ENCODE measurements at regions not wholly inside any gene's neighbourhood (a gene's known extent, or its start where the extent isn't known, plus 50 kb on each side); places are given as distances from the start of the nearest gene placed in this dataset.
"Not testable (repeated sequence)": the region's sequence is repeated elsewhere in the genome, so short reads cannot be mapped to it uniquely, and the experiment has no call there.

DNA sequence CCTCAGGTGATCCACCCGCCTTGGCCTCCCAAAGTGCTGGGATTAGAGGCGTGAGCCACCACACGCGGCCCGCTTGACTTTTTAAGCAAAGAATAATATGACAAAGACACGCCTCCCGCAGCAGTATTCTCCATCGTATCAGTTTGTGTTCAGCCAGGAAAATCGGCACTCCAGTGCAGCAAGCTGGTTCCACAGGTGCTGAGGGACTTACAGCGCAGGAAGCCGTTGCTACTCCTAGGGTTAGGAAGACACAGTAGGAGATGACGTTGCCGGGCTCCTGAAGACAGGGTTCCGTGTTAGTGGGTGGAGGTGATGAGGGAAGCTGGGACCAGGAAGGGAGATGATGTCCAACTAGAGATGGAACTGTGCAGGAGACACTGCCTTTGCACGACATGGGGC is 65.8 kb upstream of the CECR2 start:
- peaks cover 6% of the 10 kb centered on the region for H3K4me1 ChIP-seq
- Mint-ChIP-seq H3K27ac (no peak overlapping the region), H3K27me3 (ENCODE audit: insufficient read depth, low read depth) (peaks cover 6% of the 10 kb centered on the region), H3K36me3 (no peaks in the 10 kb centered on the region), H3K4me1 (peaks cover 12% of the 10 kb centered on the region), H3K9me3 (peaks cover 6% of the 10 kb centered on the region), H3K4me3 (no peak overlapping the region)
- H3K79me2 ChIP-seq (ENCODE audit: low read depth) = no peaks in the 10 kb centered on the region
- no peaks in the 10 kb centered on the region for H3F3A ChIP-seq (ENCODE audit: low read depth)
- no peak overlapping the region for H3K4me3 ChIP-seq
- H3K36me3 ChIP-seq = no peaks in the 10 kb centered on the region
- no peak overlapping the region for H3K4me2 ChIP-seq
- no peak overlapping the region for H3K27ac ChIP-seq
- DNase-seq (ENCODE audit: low spot score) = no peak
- no peaks in the 10 kb centered on the region for H3K9me3 ChIP-seq (ENCODE audit: low read depth)
- no peaks in the 10 kb centered on the region for H3K27me3 ChIP-seq
- H4K20me1 ChIP-seq (ENCODE audit: low read depth) = no peaks in the 10 kb centered on the region
- H2AFZ ChIP-seq (replicated peaks) = no peak overlapping the region
- no peak overlapping the region for H3K9ac ChIP-seq
- no peak for TF ChIP-seq EZH2 (IDR thresholded peaks at IDR 0.05)

DNA sequence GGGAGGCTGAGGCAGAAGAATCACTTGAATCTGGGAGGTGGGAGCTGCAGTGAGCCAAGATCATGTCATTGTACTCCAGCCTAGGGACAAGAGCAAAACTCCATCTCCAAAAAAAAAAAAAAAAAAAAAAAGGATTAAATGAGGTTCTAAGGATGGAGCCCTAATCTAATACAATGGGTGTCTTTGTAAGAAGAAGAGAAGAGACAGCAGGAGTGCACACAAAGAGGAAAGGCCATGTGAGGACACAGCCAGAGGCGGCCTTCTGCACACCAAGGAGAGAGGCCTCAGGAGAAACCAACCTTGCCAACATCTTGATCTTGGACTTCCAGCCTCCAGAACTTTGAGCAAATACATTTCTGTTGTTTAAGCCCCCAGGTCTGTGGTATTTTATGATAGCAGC is 66.6 kb upstream of the CECR2 start:
- H3K4me1 Mint-ChIP-seq = peaks cover 9% of the 10 kb centered on the region

DNA sequence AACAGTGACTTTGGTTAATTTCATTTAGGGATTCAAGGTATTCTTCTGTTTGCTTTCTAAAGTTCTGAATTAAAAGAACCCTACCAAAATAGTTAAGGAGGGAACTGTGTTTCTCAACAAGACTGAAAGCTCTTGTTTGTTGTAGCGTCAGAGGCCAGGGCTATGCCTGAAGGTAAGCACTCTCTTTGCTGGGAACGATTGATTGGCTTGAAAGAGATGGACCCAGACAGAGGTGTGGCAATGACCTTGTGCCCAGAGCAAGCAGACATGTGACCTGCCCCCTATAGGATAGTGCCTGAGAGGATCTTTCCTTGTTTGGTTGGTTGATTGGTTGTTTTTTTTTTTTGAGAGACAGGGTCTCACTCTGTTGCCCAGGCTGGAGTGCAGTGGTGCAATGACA is 68.3 kb upstream of the CECR2 start:
- no peak overlapping the region for H3K27ac ChIP-seq
- H3K79me2 ChIP-seq (ENCODE audit: low read depth) = no peaks in the 10 kb centered on the region
- no peaks in the 10 kb centered on the region for H3K36me3 ChIP-seq
- no peak for TF ChIP-seq EZH2phosphoT487 (IDR thresholded peaks at IDR 0.05)
- TF ChIP-seq EZH2 (IDR thresholded peaks at IDR 0.05) = no peak
- TF ChIP-seq, protein P1, sequence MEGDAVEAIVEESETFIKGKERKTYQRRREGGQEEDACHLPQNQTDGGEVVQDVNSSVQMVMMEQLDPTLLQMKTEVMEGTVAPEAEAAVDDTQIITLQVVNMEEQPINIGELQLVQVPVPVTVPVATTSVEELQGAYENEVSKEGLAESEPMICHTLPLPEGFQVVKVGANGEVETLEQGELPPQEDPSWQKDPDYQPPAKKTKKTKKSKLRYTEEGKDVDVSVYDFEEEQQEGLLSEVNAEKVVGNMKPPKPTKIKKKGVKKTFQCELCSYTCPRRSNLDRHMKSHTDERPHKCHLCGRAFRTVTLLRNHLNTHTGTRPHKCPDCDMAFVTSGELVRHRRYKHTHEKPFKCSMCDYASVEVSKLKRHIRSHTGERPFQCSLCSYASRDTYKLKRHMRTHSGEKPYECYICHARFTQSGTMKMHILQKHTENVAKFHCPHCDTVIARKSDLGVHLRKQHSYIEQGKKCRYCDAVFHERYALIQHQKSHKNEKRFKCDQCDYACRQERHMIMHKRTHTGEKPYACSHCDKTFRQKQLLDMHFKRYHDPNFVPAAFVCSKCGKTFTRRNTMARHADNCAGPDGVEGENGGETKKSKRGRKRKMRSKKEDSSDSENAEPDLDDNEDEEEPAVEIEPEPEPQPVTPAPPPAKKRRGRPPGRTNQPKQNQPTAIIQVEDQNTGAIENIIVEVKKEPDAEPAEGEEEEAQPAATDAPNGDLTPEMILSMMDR (IDR thresholded peaks at IDR 0.05) = no peak
- H4K20me1 ChIP-seq (ENCODE audit: low read depth) = no peaks in the 10 kb centered on the region
- H3K9ac ChIP-seq = no peak overlapping the region
- H3K9me3 Mint-ChIP-seq = peaks cover 6% of the 10 kb centered on the region
- no peaks in the 10 kb centered on the region for H3K9me3 ChIP-seq (ENCODE audit: low read depth)
- no peaks in the 10 kb centered on the region for H3K4me1 ChIP-seq
- no peak overlapping the region for H2AFZ ChIP-seq (replicated peaks)
- no peak overlapping the region for H3K4me2 ChIP-seq
- peaks cover 3% of the 10 kb centered on the region for H3K4me1 Mint-ChIP-seq
- no peaks in the 10 kb centered on the region for H3F3A ChIP-seq (ENCODE audit: low read depth)
- no peaks in the 10 kb centered on the region for H3K27me3 Mint-ChIP-seq (ENCODE audit: insufficient read depth, low read depth)
- no peak overlapping the region for H3K27ac Mint-ChIP-seq
- no peaks in the 10 kb centered on the region for H3K36me3 Mint-ChIP-seq
- DNase-seq (ENCODE audit: low spot score) = no peak
- no peak overlapping the region for H3K4me3 Mint-ChIP-seq
- H3K4me3 ChIP-seq = no peak overlapping the region
- H3K27me3 ChIP-seq = no peaks in the 10 kb centered on the region

More for the DNA sequence above, 66.6 kb upstream of the CECR2 start:
- Mint-ChIP-seq H3K4me3 (no peak overlapping the region), H3K9me3 (peaks cover 6% of the 10 kb centered on the region), H3K36me3 (no peaks in the 10 kb centered on the region), H3K27me3 (ENCODE audit: insufficient read depth, low read depth) (peaks cover 3% of the 10 kb centered on the region), H3K27ac (no peak overlapping the region)
- Histone ChIP-seq H3K79me2 (ENCODE audit: low read depth) (no peaks in the 10 kb centered on the region), H3K4me2 (no peak overlapping the region), H3K4me1 (peaks cover 2% of the 10 kb centered on the region), H3K36me3 (no peaks in the 10 kb centered on the region), H2AFZ (replicated peaks) (no peak overlapping the region), H3K4me3 (no peak overlapping the region), H3F3A (ENCODE audit: low read depth) (no peaks in the 10 kb centered on the region), H3K9me3 (ENCODE audit: low read depth) (no peaks in the 10 kb centered on the region), H3K9ac (no peak overlapping the region), H3K27ac (no peak overlapping the region), H4K20me1 (ENCODE audit: low read depth) (no peaks in the 10 kb centered on the region), H3K27me3 (no peaks in the 10 kb centered on the region)
- TF ChIP-seq, protein P1 (IDR thresholded peaks at IDR 0.05) = no peak
- TF ChIP-seq EZH2 (IDR thresholded peaks at IDR 0.05) = no peak
- no peak for TF ChIP-seq EZH2phosphoT487 (IDR thresholded peaks at IDR 0.05)
- DNase-seq (ENCODE audit: low spot score) = no peak

DNA sequence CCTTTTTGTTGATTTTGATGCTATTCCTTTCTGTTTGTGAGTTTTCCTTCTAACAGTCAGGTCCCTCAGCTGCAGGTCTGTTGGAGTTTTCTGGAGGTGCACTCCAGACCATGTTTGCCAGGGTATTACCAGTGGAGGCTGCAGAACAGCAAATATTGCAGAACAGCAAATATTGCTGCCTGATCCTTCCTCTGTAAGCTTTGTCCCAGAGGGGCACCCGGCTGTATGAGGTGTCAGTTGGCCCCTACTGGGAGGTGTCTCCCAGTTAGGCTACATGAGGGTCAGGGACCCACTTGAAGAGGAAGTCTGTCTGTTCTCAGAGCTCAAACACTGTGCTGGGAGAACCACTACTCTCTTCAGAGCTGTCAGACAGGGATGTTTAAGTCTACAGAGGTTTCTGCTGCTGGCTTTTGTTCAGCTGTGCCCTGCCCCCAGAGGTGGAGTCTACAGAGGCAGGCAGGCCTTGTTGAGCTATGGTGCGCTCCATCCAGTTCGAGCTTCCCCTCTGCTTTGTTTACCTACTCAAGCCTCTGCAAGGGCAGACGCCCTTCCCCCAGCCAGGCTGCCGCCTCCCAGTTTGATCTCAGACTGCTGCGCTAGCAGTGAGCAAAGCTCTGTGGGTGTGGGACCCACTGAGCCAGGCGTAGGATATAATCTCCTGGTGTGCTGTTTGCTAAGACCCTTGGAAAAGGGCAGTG is 70.3 kb upstream of the CECR2 start:
- H3K27ac ChIP-seq; H3K4me1 Mint-ChIP-seq; H3K36me3 Mint-ChIP-seq; H3K4me1 ChIP-seq; H3K9ac ChIP-seq; H3K4me3 ChIP-seq; H3K27ac Mint-ChIP-seq; H3F3A ChIP-seq (ENCODE audit: low read depth); H3K4me2 ChIP-seq; H3K27me3 Mint-ChIP-seq (ENCODE audit: insufficient read depth, low read depth); H2AFZ ChIP-seq (replicated peaks); H3K4me3 Mint-ChIP-seq; H3K36me3 ChIP-seq; H3K27me3 ChIP-seq; DNase-seq (ENCODE audit: low spot score); H3K79me2 ChIP-seq (ENCODE audit: low read depth); H4K20me1 ChIP-seq (ENCODE audit: low read depth); H3K9me3 Mint-ChIP-seq; H3K9me3 ChIP-seq (ENCODE audit: low read depth): not testable (repeated sequence)

Measured in neural progenitor cell (in vitro differentiated cells).